GM19395 (cell line): ENCODE measurements at regions not wholly inside any gene's neighbourhood (a gene's known extent, or its start where the extent isn't known, plus 50 kb on each side); places are given as distances from the start of the nearest gene placed in this dataset.

ENCODE experiments used
- ATAC-seq: cut with Tn5 transposase; IDR thresholded peaks from one replicate; pipeline ENCODE4 v1.9.1; 2021; ENCODE audit warnings: mild to moderate bottlenecking, moderate library complexity; ENCODE audit not compliant: unreplicated experiment

DNA sequence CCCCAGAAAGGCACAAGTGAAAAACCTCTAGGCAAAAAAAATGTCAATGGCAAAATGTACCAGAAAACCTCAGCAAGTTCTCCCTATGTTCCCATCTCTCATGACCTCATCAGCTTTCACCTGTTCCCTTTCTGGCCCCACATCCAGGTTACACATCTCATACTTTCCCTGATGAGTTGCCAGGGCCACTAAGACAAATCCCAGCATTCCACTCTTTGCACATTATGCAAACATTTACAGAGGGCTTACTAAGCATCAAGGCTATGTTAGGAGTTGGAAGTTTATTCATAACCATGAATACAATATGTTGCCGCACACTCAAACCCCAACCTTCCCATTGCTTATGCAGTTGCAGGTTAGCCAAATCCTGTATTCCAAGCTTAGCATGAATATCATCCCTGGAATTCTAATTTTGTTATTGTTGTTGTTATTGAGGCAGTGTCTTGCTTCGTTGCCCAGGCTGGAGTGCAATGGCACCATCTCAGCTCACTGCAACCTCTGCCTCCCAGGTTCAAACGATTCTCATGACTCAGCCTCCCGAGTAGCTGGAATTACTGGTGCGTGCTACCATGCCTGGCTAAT lies 129.3 kb upstream of the UBE2E2 start:
- ATAC-seq, result no peak

DNA sequence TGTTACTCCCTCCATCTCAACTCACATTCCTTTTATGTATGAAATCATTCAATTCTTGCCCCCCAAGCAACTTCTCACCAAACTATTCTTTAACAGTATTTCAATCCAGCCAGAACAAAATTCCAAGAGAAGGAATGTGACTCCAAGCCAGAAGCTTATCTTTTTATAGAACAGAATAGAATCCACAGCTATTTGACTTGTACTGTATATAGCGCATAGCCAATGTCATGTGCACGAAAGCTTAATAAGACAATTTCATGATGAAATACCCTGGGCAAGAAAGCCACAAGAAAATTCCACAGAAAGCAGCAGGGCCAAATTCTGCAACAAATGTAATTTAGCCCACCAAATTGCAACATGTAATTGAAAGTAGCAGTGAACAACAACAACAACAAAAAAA lies 127.6 kb upstream of the UBE2E2 start:
- ATAC-seq, result no peak

DNA sequence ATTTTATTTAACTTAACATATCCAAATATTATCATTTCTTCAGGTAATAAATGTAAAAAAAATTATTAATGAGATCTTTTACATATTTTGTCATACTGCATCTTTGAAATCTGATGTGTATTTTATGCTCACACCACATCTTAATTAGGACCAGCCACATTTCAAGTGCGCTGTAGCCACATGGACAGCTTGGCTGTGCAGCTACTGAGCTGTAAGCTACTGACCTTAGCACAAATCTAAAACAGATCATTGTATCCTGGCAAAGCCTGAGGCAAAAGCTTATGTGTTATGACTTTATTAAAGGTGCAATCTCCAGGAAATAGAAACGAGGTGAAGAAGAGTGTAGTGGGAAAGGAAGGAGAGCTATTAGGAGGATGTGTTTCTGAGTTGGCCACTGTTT lies 126.7 kb upstream of the UBE2E2 start:
- no peak for ATAC-seq

DNA sequence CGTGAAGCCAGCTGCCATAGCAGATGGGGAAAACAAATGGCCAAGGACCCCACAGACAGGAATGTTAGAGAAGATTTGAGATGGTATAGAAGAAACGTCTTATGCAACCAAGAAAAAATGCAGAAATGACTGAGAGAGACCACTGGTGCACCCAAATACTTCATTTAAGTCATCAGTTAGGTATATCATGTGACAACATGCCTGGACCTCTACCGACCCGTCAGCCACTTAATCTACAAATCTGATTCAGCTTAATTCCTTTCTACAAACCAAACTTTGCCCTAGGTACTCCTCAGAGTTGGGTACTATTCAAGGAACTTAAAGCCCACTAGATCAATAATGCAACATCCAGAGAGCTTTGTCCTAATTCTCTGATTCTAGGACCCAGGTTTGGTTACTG lies 126.0 kb upstream of the UBE2E2 start:
- ATAC-seq, result no peak

DNA sequence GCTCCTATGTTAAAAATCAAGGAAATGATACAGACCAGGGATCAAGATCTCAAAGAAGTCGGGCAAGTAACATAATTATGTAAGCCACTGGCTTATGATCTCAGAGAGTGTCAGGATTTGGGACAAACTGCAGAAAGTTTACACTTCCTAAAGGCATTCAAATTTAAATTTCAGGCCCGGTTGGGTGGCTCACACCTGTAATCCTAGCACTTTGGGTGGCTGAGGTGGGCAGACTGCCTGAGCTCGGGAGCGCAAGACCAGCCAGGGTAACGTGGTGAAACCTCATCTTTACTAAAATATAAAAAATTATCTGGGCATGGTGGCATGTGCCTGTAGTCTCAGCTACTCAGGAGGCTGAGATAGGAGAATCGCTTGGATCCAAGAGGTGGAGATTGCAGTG lies 124.4 kb upstream of the UBE2E2 start:
- no peak for ATAC-seq

DNA sequence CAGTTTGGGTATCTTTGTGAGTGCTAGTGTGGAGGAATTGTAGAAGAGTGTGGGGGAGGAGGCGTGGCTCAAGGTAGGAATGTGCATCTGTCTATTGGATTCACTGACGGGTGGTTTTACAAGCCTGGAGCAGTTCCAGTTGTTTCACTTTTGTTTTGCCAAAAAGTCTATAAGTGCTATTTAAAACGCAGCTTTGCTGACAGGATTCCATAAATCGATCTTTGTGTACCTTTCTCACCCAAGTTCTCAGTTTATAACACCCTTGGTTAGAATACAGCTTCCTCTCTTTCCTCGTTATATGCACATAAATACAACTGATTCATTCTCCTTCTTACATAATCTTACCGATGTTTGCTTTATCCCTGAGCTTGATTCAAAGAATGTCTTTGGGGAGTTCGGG lies 123.2 kb upstream of the UBE2E2 start:
- no peak for ATAC-seq

DNA sequence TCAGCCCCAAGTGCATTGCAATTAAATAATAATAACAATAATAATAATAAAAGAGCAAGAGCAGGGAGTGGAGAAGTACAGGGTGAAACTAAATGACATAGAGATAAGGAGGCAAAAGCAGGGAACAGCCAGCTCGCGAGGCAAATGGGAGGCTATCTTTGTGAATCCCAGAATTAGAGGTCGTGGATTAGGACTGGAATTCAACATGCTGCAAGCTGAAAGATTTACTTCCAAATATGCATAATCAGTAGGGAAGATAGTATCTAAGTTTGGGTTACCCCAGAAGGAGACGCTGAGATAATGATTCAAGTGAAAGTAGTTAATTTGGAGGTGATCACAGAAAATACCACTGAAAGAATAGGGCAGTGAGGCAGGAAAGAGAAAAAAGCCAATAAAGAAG lies 119.4 kb upstream of the UBE2E2 start:
- no peak for ATAC-seq

DNA sequence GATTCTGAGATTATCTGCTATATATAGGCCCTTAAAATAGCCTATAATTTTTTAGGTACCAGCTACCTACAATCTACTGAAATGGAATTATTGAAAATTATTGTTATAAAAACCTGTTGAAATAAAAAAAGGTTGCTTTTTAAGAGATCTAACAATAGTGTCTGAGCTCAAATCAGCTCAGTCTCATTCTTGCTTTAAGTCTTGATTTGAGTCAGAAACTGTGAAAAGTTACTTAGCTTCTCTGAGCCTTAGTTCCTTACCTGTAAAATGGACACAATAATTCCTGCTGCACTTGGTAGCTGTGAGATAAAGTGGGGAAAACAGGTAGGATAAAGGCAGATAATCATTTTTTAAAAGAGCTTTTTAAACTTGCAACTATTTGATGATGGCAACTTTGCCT lies 118.8 kb upstream of the UBE2E2 start:
- no peak for ATAC-seq

DNA sequence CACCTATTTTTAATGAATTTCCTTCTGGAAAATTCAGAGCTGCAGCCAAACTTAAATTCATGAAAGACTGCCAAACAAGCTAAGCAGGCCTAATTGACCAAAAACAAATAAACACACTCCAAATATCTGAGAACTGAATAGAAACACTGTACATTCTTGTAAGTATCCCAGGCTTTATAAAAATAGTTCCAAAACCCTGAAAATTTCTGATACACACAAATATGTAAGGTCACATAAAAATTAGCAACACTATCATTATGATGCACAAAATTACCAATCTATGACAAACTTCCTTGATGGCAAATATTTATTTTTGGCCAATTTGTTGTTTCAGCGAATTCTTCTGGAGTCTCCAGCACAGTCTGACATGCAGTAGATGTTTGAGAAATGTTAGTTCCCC lies 117.9 kb upstream of the UBE2E2 start:
- ATAC-seq, result no peak

DNA sequence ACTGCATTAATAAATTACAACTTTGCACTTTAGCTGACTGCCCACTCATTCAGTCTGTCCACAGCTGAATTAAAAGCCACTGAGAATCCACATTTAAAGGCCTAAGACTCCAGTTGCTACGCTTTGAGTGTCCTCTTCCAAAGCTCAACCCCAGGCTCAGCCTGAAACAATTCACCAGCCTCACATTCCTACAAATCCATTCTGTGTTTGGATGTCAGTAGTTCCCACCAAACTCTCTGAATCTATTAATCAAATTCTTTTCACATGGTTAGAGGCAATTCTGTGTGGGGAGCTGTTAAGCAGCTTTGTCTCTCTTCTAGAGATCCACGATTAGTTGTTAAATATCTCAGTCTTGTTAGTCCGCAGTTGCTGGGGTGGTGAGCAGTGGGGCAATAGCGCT lies 116.8 kb upstream of the UBE2E2 start:
- no peak for ATAC-seq

DNA sequence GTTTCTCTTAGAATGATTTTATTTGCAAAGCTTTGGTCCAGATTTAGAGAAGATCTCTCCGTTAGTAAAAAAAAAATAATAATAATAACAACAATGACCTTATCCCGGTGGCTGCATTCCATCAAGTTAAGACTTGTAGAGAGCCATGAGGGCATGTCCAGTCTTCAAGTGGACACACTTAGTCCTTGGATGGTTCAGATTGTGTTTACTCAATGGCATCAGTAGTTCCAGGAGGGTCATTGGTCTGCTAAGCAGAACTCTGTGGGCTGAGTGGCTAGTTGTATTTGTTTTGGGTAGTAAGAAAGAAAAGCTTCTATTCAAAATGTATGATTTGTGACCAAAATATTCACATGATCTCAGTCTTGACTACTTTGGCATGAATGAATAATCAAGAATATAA lies 116.3 kb upstream of the UBE2E2 start:
- no peak for ATAC-seq

DNA sequence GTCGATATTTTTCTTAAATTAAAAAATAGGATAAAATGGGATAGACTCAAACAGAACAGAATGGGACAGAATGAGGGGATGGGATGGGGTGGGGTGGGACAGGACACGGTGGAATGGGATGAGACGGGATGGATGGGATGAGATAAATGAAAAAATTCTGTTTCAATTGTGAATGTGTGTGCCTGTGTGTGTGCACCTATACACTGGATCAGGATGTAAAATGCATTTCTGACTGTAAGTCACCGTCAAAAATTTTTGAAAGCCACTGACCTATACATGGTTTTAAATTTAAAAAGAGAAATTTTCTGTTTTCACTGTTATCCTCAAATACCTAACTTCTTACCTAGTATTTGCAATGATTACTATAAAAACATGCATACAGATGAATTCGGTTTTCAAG lies 108.7 kb upstream of the UBE2E2 start:
- ATAC-seq, result no peak

DNA sequence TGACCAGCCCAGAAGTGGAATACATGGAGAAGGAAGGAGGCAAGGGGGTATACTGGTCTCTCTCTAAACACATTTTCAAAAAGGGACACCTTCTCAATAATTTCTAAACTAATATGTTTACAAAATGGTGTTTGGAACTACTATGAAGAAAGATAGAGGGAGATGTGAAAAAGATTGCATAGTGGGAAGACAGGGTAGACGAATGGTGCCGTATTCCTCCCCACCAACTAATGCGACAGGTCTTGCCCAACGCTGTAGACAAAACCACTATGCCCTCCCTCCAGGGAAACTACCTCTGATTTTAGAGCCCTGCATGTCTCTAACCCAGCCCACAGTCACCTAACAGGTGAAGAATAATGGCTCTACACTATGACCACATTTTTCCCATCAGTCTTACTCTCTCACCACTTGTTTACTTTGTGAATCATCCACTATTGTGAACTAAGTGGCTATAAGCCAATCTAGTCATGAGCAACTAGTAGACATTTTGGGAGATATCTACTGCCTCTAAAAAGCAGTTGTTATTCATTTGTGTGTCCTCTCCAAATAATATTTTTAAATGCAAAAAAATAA lies 108.2 kb upstream of the UBE2E2 start:
- no peak for ATAC-seq

DNA sequence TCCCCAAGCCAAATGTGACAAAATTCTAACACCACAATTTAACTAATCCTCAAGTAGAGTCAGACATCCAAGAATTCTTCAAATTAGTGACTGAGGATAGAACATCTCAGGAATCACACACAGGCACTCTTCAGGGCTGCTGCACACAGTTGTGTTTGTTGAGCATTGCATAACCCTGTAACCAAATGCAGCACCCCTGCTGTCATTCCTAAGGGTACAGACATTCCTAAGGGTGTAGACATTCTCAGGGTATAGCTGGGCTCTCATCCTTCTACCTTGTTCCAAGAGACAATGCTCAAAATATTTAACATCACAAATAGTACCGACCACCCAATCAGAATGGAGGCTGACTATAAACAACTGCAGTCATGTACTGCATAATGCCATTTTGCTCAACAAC lies 107.1 kb upstream of the UBE2E2 start:
- no peak for ATAC-seq

DNA sequence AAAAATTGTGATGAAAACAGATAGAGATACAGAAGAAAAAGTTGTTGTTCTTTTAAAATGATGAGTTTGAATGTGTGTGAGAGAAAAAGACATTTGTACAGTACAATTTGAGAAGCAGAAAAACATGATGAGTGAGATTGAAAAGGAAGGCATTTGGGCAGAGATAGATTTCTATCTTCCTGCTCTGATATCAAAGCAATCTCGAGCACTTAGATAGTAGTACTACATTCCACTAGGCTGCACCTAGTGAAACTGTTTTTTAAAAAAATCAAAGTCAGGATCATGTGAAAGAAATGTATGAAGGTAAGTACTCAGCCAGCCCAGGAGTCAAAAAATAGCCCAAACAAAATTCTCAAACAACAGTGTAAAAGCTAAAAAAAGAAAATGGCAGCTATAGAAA lies 104.1 kb upstream of the UBE2E2 start:
- ATAC-seq, result no peak

DNA sequence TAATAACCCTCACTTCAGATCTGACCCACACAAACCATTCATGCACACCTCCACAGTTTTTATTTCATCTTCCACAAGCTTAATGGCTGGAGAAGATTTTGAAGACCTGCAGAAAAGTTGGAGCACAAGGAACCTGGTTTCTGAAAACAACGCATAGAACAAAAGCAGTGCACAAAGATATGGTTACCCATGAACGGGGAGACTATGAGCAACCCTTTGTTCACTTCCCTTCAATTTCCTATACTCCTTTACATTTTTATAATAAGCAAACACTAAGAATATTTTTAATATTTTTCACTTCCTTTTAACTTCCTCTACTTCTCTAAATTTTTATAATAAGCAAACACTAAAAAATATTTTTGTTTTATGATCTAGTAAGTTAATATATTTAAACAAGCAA lies 103.5 kb upstream of the UBE2E2 start:
- no peak for ATAC-seq

DNA sequence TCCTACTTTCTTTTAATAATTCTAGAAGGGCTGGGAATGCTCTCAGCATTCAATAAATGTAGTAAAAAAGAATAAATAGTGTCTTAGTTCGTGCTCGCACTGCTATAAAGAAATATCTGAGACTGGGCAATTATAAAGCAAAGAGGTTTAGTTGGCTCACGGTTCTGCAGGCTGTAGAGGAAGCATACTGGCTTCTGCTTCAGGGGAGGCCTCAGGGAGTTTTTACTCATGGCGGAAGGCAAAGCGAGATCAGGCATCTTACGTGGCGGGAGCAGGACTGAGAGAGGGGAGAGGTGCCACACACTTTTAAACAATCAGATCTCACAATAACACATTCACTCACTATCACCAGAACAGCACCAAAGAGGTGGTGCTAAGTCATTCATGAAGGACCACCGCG lies 103.0 kb upstream of the UBE2E2 start:
- no peak for ATAC-seq

DNA sequence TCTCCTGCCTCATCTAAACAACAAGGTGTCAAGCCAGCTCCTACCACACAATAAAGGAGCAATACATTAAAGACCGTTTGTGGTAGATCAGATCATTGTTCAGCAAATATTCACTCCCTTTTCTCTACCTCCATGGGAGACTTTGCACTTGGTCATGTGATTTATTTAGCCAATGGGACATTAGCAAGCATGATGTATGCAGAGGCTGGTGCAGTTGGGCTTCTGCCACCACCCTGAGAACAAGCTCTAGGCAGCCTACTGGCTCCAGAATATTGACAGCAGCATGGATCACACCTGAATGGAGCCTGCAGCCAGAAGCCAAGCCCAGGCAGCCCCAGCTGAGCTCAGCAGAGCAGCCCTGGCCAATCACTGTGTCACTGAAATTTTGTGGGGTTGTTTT lies 99.4 kb upstream of the UBE2E2 start:
- ATAC-seq, result no peak

DNA sequence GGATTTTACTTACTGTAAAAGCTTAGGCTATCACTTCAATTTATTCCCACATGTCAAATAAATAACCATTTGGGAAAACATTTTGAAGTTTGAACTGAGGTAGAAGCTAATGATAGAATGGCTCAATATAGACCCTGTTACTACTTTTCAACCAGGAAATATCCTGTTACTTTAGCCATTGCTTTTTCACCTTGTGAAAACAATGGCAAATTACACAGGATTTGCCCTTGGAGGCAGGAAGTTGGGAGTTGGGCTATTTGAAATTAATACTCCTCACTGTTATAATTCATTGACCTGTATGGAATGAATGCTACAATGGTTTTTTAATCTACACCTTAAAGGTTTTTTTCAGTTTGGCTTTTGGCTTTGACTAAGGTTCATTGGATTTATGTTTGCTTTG lies 98.1 kb upstream of the UBE2E2 start:
- no peak for ATAC-seq

DNA sequence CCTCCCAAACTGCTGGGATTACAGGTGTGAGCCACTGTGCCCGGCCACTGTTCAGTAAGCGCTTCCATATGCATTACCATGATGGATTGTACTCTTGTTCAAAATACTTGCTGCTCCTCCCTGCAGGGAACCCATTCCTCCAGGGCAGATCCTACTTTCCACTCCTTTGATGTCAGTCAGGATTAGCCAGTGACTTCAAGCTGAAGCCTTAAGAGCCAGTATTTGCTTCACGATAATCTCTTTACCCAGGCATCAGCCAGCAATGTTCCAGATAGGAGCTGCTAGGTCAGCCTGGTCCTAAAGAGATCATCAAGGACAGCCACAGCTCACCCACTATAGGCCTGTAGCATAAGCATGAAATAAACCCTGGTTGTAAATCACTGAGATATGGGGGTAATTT lies 96.5 kb upstream of the UBE2E2 start:
- no peak for ATAC-seq

DNA sequence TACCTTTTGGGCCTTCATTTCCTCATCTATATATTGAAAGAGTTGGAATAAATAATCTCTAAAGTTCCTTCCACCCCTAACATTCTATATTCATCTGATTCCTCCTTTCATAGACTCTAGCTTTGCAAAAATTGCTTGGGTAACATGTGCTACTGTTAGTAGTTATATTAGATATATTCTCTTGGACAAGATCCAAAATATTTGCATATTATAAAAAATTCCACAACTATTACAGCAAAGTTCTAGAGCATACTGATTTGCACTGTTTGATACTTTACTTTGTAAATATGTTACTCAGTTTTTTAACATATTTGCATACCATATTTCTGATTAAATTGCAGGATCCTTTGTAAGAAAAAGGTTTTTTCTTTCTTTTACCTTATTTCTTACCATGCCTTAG lies 95.9 kb upstream of the UBE2E2 start:
- ATAC-seq, result no peak

DNA sequence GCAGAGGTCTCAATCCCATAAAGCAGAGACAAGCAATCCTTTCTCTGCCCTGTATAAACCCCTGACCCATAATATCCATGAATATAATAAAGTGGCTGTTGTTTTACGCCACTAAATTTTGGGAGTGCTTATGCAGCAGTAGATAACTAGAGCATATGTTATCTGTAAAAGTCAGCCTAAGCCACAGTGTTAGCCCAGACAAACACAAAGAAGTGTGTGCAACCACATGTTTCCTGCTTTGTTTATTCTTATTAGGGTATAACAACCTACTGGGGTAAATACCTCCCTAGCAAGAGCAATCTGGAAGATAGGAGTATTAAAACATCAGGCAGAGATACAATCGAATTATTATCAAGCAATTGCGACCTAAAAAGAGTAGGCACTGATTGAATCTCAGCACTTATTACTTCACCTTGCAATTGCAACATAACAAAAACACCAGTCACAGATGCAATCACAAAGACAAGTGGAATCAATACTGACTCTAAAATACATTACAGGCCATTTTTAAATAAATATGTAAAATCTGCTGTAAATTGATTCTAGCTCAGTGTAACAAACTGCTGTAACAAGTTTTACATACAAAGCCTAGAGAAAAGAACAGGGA lies 94.6 kb upstream of the UBE2E2 start:
- no peak for ATAC-seq

DNA sequence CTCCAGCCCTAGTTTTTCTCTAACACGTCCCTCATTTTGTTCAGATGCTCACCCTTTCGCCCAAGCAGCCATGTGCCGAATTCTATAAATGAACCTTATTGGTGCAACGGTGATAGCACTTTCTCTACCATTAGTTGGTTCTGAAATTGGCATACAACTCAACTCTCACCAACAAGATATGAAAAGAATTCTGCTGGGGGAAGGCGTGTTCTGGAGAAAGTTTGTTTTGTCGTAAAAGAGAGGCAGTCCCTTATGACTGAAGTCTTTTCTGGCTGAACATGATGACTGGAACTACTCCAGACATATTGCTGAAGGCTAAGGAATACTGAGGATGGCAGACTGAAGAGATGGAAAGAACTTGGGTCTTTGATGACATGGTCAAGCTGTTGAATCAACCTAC lies 91.8 kb upstream of the UBE2E2 start:
- no peak for ATAC-seq
